ENCODE measurements at regions not wholly inside any gene's neighbourhood (a gene's known extent, or its start where the extent isn't known, plus 50 kb on each side); places are given as distances from the start of the nearest gene placed in this dataset.

GRCh38 chr5:174159327-174160114 is 114.0 kb downstream of the NSG2 start:
- DNase-seq (ENCODE audit: low read depth): no peak

GRCh38 chr5:174165406-174165805 is 119.9 kb downstream of the NSG2 start:
- no peak for DNase-seq (ENCODE audit: low read depth)

GRCh38 chr5:174166231-174167079 is 120.9 kb downstream of the NSG2 start:
- DNase-seq (ENCODE audit: low read depth): no peak

DNA sequence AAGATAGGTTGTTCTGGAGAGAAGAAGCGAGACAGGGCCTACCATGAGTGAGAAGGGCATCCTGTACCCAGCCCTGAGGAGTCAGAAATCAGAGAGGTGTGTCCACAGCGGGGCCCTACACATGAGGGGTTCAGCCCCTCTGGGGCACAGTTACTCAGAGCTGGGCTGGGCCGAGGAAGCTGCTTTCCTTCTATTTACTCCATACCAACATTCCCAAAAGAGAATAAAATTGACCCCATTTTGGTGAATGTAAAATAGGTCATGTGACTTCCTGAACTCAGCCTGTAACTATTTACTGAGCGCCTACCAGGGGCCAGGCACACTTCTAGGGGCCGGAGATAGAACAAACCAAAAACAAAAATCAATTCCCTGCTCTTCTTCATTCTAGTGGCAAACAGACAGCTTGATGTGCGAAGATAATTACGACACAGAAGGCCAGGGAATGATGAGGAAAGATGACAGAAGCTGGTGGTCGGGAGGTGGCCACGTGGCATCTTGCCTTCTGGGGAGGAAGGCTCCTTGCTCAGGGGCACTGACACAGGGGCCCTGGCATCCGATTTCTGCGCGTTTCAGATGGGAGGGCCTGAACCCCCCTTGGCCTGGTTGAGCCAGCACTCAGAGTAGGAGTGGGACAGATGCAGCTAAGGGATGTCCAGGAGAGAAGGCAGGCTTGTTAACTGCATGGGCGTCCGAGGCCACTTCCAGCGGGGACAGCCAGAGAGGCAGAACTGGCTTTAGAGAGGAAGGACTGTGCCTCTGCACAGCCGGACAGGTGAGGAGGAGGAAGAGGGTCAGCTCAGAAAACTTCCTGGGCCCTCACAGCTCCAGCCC is 121.8 kb downstream of the NSG2 start:
- DNase-seq (ENCODE audit: low read depth): no peak

DNA sequence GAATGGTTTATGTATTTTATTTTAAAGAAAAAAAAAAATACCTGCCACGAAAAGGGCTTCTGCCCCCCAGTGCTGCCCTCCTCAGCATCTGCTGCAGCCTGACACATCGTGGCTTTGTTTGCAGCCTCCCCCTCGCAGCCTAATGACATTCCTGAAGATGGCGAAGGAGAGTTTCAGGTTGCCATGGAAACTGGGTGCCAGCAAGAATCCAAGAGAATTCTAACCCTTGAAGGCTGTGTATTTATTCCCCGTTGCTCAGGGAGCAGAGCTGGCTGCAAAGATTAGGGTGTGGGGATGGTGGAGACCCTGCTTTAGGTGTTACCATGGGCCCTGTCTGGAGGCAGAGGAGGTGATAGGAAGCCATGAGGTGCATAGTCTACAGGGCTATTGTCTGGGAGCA is 126.6 kb downstream of the NSG2 start:
- DNase-seq (ENCODE audit: low read depth): no peak

DNA sequence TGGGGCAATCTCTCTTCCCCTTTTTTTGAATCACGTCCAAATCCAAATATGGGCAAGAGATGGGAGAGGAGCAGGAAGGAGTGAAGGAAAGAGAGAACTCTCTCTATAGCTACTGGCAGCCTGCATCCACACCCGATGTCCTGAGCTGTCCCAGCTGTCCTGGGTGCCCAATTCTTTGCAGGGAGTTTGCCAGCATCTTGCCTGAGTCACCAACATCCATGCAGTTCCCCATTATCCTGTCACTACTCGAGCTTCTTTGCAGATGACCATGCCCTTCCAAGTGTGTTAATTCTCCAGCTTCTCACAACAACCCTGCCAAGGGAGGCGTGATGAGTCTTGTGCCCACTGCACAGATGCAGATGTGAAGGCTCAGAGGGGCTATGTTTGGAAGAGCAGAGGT is 127.1 kb downstream of the NSG2 start:
- no peak for DNase-seq (ENCODE audit: low read depth)

DNA sequence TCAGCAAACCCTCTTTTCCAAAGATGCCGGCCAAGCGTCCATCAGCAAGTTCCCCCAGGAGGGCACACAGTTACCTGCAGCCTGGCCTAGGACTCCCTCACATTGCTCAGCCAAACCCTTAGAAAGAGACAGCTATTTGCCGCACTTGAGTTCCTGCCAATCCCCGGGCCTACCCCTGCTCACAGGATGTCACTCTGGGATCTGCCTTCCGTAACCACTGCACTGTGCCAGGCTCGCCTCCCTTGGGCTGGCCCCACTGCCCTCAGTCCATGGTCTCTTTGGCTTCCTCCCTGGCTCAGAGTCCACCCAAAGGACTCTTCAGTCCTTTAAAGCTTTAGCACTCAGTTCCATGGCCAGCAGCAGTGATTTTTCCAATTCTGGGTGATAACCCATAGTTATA is 128.3 kb downstream of the NSG2 start:
- no peak for DNase-seq (ENCODE audit: low read depth)

- DNase-seq (ENCODE audit: low read depth): no peak
Measured at GRCh38 chr5:174175716-174176268, 130.3 kb downstream of the NSG2 start.

GRCh38 chr5:174176511-174176910 is 131.0 kb downstream of the NSG2 start:
- DNase-seq (ENCODE audit: low read depth): no peak

GRCh38 chr5:174177531-174177930 is 132.0 kb downstream of the NSG2 start:
- no peak for DNase-seq (ENCODE audit: low read depth)

DNA sequence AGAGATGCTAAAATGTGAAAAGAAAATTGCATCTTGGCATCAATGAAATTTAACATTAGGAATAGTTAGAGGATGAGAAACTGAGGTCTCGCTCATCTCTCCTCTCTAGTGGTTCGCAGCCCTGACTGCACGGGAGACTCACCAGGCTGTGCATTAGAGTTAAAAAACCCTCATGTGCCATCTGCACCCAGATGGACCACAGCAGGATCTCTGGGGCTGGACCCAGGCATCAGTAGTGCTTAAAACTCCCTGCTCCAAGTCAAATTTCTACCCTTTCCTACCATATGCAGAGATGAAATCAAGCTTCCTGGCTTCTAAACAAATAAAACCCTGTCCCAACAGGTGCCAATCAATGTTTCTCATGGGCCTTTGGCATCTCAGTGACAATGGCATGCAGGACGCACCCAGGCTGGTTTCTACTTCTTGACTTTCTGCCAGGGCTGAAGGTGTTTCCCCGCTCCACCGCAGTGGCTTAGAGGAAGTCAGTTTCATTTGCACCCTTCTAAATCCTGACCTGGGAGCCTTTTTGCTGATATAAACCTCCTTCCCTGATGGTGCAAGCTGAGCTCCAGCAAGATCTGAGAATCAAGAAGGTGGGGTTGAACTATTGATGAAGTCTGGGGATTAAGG is 132.6 kb downstream of the NSG2 start:
- no peak for DNase-seq (ENCODE audit: low read depth)

DNA sequence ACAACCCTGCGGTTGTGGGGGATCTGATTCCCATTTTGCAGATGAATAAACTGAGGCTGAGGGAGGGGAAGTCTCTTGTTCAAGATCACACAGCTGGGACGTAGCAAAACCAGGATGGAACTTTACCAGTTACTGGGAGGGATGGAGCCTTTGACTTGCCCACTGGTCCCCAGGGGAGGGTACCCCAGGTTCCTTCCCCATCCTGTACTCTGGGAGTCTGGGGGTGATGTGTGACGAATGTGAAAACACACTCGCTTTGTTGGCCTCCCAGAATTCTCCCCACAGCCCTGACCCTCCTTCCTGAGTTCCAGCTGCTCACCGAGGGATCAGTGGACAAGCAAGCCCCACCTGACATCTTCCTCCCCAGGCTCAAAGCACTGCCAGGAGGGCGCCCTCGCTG is 135.1 kb downstream of the NSG2 start:
- DNase-seq (ENCODE audit: low read depth): no peak

GRCh38 chr5:174182111-174182510 is 136.6 kb downstream of the NSG2 start:
- no peak for DNase-seq (ENCODE audit: low read depth)

GRCh38 chr5:174183701-174184100 is 138.2 kb downstream of the NSG2 start:
- no peak for DNase-seq (ENCODE audit: low read depth)

GRCh38 chr5:174185506-174185905 is 140.0 kb downstream of the NSG2 start:
- no peak for DNase-seq (ENCODE audit: low read depth)

DNA sequence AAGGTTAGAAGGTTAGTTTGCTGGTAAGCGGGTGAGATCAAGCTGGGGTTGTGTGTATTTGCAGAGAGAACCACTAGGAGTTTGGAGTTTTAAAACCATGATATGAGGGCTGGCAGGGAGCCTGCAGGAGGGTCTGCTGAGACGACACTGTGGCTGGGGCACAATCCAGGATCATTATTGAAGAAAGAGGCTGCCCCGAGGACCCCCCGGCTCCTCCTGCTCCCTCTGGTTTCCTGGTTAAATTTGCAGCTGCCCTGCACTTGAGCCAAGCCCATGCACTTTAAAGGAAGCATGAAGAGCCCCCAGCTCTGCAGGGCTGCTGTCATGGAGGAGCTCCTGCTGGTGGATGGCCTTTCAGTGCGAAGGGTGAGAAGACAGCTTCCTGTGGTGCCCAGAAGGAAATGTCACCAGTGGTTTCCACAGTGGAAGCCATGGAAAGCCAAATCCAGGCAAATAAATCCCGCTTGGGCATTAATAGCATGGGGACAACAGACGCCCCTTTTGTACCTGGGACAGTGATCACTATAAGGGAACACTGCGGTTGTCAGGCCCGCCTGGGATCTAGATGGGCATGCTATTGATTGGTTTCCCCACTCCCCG is 140.7 kb downstream of the NSG2 start:
- no peak for DNase-seq (ENCODE audit: low read depth)

GRCh38 chr5:174187001-174187400 is 141.5 kb downstream of the NSG2 start:
- no peak for DNase-seq (ENCODE audit: low read depth)

DNA sequence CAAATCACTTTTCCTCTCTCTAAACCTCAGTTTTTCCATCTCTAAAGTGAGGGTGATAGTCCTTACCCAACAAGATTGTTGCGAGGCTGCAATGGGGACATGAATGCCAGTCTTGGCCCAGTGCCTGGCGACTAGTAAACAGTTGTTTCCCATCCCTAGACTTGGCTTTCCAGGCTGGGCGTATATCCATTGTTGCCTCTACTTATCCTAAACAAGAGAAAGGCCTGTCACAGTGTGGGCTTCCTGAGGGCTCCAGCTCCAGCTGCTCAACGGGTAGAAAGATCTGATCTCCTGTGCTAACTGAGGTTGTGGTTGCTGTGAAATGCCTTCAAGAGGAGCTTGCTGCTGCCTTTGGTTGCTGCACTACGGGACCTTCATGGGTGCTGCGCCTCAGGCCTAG is 142.0 kb downstream of the NSG2 start:
- DNase-seq (ENCODE audit: low read depth): no peak

GRCh38 chr5:174188295-174188694 is 142.8 kb downstream of the NSG2 start:
- no peak for DNase-seq (ENCODE audit: low read depth)

DNA sequence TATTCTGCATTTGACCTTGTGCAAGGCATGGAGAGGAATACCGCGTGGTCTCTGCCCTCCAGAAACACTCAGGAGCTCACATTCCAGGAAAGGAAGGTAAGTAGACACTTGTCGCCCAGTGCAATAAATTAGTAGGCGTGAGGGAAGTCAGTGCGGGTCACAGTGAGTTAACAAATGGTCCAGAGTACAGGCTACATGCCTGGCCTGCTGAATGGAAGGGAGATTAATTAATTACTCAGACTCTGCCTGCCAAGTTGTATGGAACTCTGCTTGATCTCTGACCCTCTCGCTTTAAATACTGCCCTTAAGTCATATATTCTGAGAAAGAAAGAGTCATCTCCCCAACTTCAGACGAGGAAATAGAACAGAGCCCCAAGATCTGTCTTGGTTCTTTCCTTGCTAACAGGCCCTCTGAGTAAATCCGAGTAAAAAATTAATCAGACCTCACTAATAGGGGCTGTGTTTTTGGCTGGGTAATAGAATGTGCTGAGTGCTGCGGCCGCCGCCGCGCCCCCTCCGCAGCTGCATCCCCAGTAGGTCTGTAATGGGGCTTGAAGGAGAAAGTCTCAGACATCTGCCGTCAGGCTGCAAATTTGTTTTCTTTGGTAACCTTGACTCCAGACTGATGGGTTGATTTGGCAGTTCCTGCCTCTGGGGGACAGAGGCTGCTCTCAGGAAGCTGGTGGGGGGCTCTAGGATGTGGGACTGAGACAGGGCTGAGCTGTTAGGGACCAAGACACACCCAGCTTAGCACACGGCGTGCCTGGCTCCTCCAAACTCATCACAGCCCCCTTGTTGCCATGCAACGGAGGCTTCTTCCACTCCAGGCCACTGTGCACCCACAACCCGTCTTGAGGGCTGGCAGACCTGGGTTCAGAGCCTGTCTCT is 144.4 kb downstream of the NSG2 start:
- DNase-seq (ENCODE audit: low read depth): no peak

Measured in T follicular helper cell (primary cell).